ENCODE measurements at regions not wholly inside any gene's neighbourhood (a gene's known extent, or its start where the extent isn't known, plus 50 kb on each side); places are given as distances from the start of the nearest gene placed in this dataset.
"Not testable (repeated sequence)": the region's sequence is repeated elsewhere in the genome, so short reads cannot be mapped to it uniquely, and the experiment has no call there.

GRCh38 chr12:102690253-102690652 is 209.9 kb upstream of the IGF1 start:
- Mint-ChIP-seq H3K4me1 (no peaks in the 10 kb centered on the region), H3K9me3 (no peaks in the 10 kb centered on the region), H3K36me3 (no peaks in the 10 kb centered on the region), H3K27me3 (peaks cover 11% of the 10 kb centered on the region), H3K27ac (no peak overlapping the region), H3K4me3 (no peak overlapping the region)
- no peak for DNase-seq

GRCh38 chr12:102689701-102690100 is 209.3 kb upstream of the IGF1 start:
- Mint-ChIP-seq H3K27me3 (peaks cover 11% of the 10 kb centered on the region), H3K4me3 (no peak overlapping the region), H3K4me1 (no peaks in the 10 kb centered on the region), H3K36me3 (no peaks in the 10 kb centered on the region), H3K27ac (no peak overlapping the region), H3K9me3 (no peaks in the 10 kb centered on the region)
- no peak for DNase-seq

GRCh38 chr12:102687523-102687922 is 207.2 kb upstream of the IGF1 start:
- no peak overlapping the region for H3K27ac Mint-ChIP-seq
- peaks cover 8% of the 10 kb centered on the region for H3K27me3 Mint-ChIP-seq
- no peak for DNase-seq
- no peak overlapping the region for H3K4me3 Mint-ChIP-seq
- no peaks in the 10 kb centered on the region for H3K9me3 Mint-ChIP-seq
- H3K4me1 Mint-ChIP-seq = no peaks in the 10 kb centered on the region
- H3K36me3 Mint-ChIP-seq = no peaks in the 10 kb centered on the region

- no peaks in the 10 kb centered on the region for H3K36me3 Mint-ChIP-seq
- peaks cover 8% of the 10 kb centered on the region for H3K27me3 Mint-ChIP-seq
Measured at GRCh38 chr12:102685841-102686240, 205.5 kb upstream of the IGF1 start.

GRCh38 chr12:102685172-102685571 is 204.8 kb upstream of the IGF1 start:
- H3K27ac Mint-ChIP-seq = no peak overlapping the region
- no peak overlapping the region for H3K4me3 Mint-ChIP-seq
- peaks cover 8% of the 10 kb centered on the region for H3K27me3 Mint-ChIP-seq
- no peaks in the 10 kb centered on the region for H3K9me3 Mint-ChIP-seq
- no peak for DNase-seq
- no peaks in the 10 kb centered on the region for H3K4me1 Mint-ChIP-seq
- no peaks in the 10 kb centered on the region for H3K36me3 Mint-ChIP-seq

More at GRCh38 chr12:102685841-102686240, 205.5 kb upstream of the IGF1 start:
- H3K4me3 Mint-ChIP-seq = no peak overlapping the region
- no peaks in the 10 kb centered on the region for H3K4me1 Mint-ChIP-seq
- no peak for DNase-seq
- H3K9me3 Mint-ChIP-seq = no peaks in the 10 kb centered on the region
- H3K27ac Mint-ChIP-seq = no peak overlapping the region

- DNase-seq = no peak
- Mint-ChIP-seq H3K27me3 (peaks cover 3% of the 10 kb centered on the region), H3K36me3 (no peaks in the 10 kb centered on the region), H3K4me3 (no peak overlapping the region), H3K4me1 (no peaks in the 10 kb centered on the region), H3K9me3 (no peaks in the 10 kb centered on the region), H3K27ac (no peak overlapping the region)
Measured at GRCh38 chr12:102682366-102683289, 202.3 kb upstream of the IGF1 start.

GRCh38 chr12:102681747-102682146 is 201.4 kb upstream of the IGF1 start:
- peaks cover 3% of the 10 kb centered on the region for H3K27me3 Mint-ChIP-seq
- H3K4me3 Mint-ChIP-seq = no peak overlapping the region
- H3K27ac Mint-ChIP-seq = no peak overlapping the region
- H3K36me3 Mint-ChIP-seq = no peaks in the 10 kb centered on the region
- no peak for DNase-seq
- H3K9me3 Mint-ChIP-seq = no peaks in the 10 kb centered on the region
- H3K4me1 Mint-ChIP-seq = no peaks in the 10 kb centered on the region

DNA sequence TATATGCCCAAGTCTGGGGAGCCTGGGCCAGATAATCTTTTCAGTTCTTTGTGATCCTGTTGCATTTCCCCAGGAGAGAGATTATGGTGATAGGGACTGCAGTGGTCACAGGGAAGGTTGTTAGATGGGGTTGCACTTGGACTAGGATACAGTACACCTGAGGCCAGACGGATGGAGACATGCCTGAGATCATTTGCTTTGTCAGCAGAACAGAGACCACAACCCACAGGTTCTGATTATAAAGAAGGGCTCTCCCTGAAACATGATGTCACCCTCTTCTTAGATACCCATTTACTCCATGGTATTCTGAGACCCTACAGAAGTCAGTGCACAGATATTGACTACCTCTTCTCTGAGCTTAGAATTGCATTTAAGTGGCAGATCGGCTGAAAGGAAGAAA is 200.9 kb upstream of the IGF1 start:
- Mint-ChIP-seq H3K4me3 (no peak overlapping the region), H3K27me3 (peaks cover 3% of the 10 kb centered on the region)

GRCh38 chr12:102680304-102680703 is 199.9 kb upstream of the IGF1 start:
- peaks cover 1% of the 10 kb centered on the region for H3K9me3 Mint-ChIP-seq
- H3K4me1 Mint-ChIP-seq = no peaks in the 10 kb centered on the region
- H3K27me3 Mint-ChIP-seq = no peaks in the 10 kb centered on the region
- no peak overlapping the region for H3K4me3 Mint-ChIP-seq
- H3K27ac Mint-ChIP-seq = no peak overlapping the region
- no peaks in the 10 kb centered on the region for H3K36me3 Mint-ChIP-seq
- DNase-seq = no peak

More for the DNA sequence above, 200.9 kb upstream of the IGF1 start:
- H3K4me1 Mint-ChIP-seq = no peaks in the 10 kb centered on the region
- H3K27ac Mint-ChIP-seq = no peak overlapping the region
- no peaks in the 10 kb centered on the region for H3K36me3 Mint-ChIP-seq
- no peak for DNase-seq
- no peaks in the 10 kb centered on the region for H3K9me3 Mint-ChIP-seq

DNA sequence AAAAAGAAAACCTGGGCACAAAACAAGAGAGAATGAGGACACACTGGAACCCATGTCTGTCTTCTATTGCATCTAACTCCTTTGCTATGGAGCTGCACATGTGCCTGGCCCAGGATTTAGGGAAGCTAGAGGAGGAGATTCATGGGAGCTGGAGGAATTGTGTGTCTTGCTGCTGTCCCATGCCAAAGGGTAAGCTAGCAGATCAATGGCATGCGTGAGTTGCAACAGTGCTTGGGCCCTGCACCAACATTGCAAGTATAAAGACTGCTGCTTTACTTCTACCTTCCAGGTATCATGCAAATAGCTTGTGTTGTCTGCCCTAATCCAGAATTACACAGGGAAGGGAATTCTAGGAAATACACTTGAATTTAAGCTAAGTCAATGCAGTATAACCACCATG is 196.4 kb upstream of the IGF1 start:
- Mint-ChIP-seq H3K27me3 (no peaks in the 10 kb centered on the region), H3K9me3 (peaks cover 7% of the 10 kb centered on the region), H3K27ac (no peak overlapping the region), H3K36me3 (no peaks in the 10 kb centered on the region), H3K4me3 (no peak overlapping the region), H3K4me1 (no peaks in the 10 kb centered on the region)
- DNase-seq = no peak

DNA sequence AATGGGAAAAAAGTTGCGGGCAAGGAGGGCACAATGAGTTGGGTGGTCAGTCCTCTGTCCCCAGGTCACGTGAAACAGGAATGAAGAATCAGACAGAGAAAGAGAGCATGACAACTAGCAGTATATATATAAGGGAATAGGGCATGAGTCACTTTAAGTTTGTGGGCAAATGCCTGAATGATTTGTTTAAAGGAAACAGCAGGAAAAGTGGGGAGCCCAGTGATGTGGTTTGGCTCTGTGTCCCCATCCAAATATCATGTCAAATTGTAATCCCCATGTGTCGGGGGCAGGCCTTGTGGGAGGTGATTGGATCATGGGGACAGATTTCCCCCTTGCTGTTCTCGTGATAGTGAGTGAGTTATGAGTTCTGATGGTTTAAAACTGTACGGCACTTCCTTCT is 195.3 kb upstream of the IGF1 start:
- Mint-ChIP-seq H3K4me1 (no peaks in the 10 kb centered on the region), H3K36me3 (no peaks in the 10 kb centered on the region), H3K4me3 (no peak overlapping the region), H3K27me3 (no peaks in the 10 kb centered on the region), H3K27ac (no peak overlapping the region), H3K9me3 (peaks cover 7% of the 10 kb centered on the region)
- no peak for DNase-seq

- Mint-ChIP-seq H3K4me3 (no peak overlapping the region), H3K4me1 (no peaks in the 10 kb centered on the region), H3K36me3 (no peaks in the 10 kb centered on the region), H3K27me3 (peaks cover 2% of the 10 kb centered on the region), H3K9me3 (peaks cover 7% of the 10 kb centered on the region), H3K27ac (no peak overlapping the region)
- DNase-seq = no peak
Measured at GRCh38 chr12:102673606-102674005, 193.2 kb upstream of the IGF1 start.

GRCh38 chr12:102672212-102672611 is 191.8 kb upstream of the IGF1 start:
- not testable (repeated sequence) for H3K4me3 Mint-ChIP-seq, H3K4me1 Mint-ChIP-seq, H3K36me3 Mint-ChIP-seq, H3K27ac Mint-ChIP-seq, DNase-seq, H3K27me3 Mint-ChIP-seq, H3K9me3 Mint-ChIP-seq

- H3K27ac Mint-ChIP-seq = no peak overlapping the region
- no peaks in the 10 kb centered on the region for H3K36me3 Mint-ChIP-seq
- H3K4me1 Mint-ChIP-seq = no peaks in the 10 kb centered on the region
- peaks cover 5% of the 10 kb centered on the region for H3K9me3 Mint-ChIP-seq
- peaks cover 15% of the 10 kb centered on the region for H3K27me3 Mint-ChIP-seq
- H3K4me3 Mint-ChIP-seq = no peak overlapping the region
- no peak for DNase-seq
Measured at GRCh38 chr12:102669056-102669455, 188.7 kb upstream of the IGF1 start.

GRCh38 chr12:102666176-102666575 is 185.8 kb upstream of the IGF1 start:
- not testable (repeated sequence) for H3K27ac Mint-ChIP-seq, H3K9me3 Mint-ChIP-seq, H3K36me3 Mint-ChIP-seq, H3K4me3 Mint-ChIP-seq, DNase-seq, H3K4me1 Mint-ChIP-seq
- peaks cover 15% of the 10 kb centered on the region for H3K27me3 Mint-ChIP-seq

Data from activated naive CD8-positive, alpha-beta T cell treated with anti-CD3 and anti-CD28 coated beads for 36 hours (primary cell).